Keratinocyte (primary cell): ENCODE measurements at regions not wholly inside any gene's neighbourhood (a gene's known extent, or its start where the extent isn't known, plus 50 kb on each side); places are given as distances from the start of the nearest gene placed in this dataset.

Source experiments
- CTCF ChIP-seq, 3 experiments: IDR thresholded peaks in 1 of 3; conservative IDR thresholded peaks in 1 of 3; optimal IDR thresholded peaks in 1 of 3; 2 replicates in 2 of 3; 3 replicates in 1 of 3; pipeline versions ENCODE3 to v1.5.1; 2011; ENCODE audit warnings: low read length in 3 of 3, mild to moderate bottlenecking in 3 of 3, moderate library complexity in 2 of 3, control low read depth in 1 of 3, inconsistent platforms in 1 of 3; ENCODE audit not compliant: insufficient read depth in 2 of 3; ENCODE audit errors: extremely low read depth in 1 of 3
- EZH2 ChIP-seq: IDR thresholded peaks from one replicate; pipeline ENCODE4 v1.6.1; 2012; ENCODE audit warnings: inconsistent platforms, mild to moderate bottlenecking, low read length, moderate library complexity

GRCh38 chr3:4219227-4219568, 84.0 kb upstream of the SETMAR start:
- no peak for TF ChIP-seq CTCF (optimal IDR thresholded peaks at IDR 0.05 in 1 of 3, IDR thresholded peaks at IDR 0.05 in 1 of 3, conservative IDR thresholded peaks at IDR 0.05 in 1 of 3; ENCODE audit: extremely low read depth in 1 of 3, insufficient read depth in 2 of 3, low read length in 3 of 3)
- TF ChIP-seq EZH2 = no peak
